ENCODE measurements at regions not wholly inside any gene's neighbourhood (a gene's known extent, or its start where the extent isn't known, plus 50 kb on each side); places are given as distances from the start of the nearest gene placed in this dataset.

GRCh38 chr14:40903709-40904108, 703.0 kb upstream of the LRFN5 start:
- no peak for TF ChIP-seq CTCF (IDR thresholded peaks at IDR 0.05)
- TF ChIP-seq POLR2AphosphoS5 (IDR thresholded peaks at IDR 0.05; ENCODE audit: insufficient read depth in 1 of 2, low read depth in 1 of 2): no peak
- TF ChIP-seq POLR2A (IDR thresholded peaks at IDR 0.05): no peak
